AG04449 (cell line): ENCODE measurements at regions not wholly inside any gene's neighbourhood (a gene's known extent, or its start where the extent isn't known, plus 50 kb on each side); places are given as distances from the start of the nearest gene placed in this dataset.

Experiments used
- CTCF ChIA-PET: fragments of 350-600 bp; formaldehyde crosslinking; extraction: SDS; loops from one replicate; lab custom pipeline; 2021; ENCODE audit warnings: antibody characterized with exemption; lab: Yijun Ruan, JAX
- POLR2A ChIA-PET: fragments of 400-600, 350-600 bp; formaldehyde crosslinking; extraction: SDS; loops from one replicate; lab custom pipeline; 2020; ENCODE audit warnings: antibody characterized with exemption, inconsistent platforms; lab: Yijun Ruan, JAX
- DNase-seq: peaks from one replicate; pipeline ENCODE4 v3.0.0-alpha.2; 2010; ENCODE audit warnings: low read depth, low spot score
- H3K4me3 ChIP-seq: 2 replicates; pipeline ENCODE4 v1.5.1; 2011; ENCODE audit warnings: low read depth, mild to moderate bottlenecking, control low read depth, low read length
- TF ChIP-seq, protein P1 (sequence below): IDR thresholded peaks from one replicate; pipeline ENCODE4 v1.5.1; 2011; ENCODE audit warnings: mild to moderate bottlenecking, moderate library complexity, low read length, control low read depth, inconsistent platforms; ENCODE audit not compliant: insufficient read depth; ENCODE audit errors: missing control alignments

DNA sequence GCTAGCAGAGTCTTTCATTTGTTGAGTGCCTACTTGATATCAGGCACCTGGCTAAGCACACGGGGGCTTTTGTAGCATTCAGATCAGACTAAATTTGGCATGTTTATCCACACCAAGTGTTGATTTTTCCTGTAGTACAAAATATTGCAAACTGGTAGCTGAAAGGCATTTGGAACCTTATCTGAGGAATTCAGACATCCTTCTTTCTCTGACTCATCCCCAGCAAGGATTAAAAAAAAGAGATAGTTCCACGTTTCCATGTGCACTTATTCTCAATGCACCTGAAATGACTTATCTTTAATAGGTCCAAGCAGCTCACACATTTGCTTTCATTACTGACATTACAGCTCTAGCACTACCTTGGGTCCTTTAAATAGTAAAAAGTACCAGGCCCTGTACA lies 786.0 kb upstream of the GRM7 start:
- no peak overlapping the region for H3K4me3 ChIP-seq
- TF ChIP-seq, protein P1, sequence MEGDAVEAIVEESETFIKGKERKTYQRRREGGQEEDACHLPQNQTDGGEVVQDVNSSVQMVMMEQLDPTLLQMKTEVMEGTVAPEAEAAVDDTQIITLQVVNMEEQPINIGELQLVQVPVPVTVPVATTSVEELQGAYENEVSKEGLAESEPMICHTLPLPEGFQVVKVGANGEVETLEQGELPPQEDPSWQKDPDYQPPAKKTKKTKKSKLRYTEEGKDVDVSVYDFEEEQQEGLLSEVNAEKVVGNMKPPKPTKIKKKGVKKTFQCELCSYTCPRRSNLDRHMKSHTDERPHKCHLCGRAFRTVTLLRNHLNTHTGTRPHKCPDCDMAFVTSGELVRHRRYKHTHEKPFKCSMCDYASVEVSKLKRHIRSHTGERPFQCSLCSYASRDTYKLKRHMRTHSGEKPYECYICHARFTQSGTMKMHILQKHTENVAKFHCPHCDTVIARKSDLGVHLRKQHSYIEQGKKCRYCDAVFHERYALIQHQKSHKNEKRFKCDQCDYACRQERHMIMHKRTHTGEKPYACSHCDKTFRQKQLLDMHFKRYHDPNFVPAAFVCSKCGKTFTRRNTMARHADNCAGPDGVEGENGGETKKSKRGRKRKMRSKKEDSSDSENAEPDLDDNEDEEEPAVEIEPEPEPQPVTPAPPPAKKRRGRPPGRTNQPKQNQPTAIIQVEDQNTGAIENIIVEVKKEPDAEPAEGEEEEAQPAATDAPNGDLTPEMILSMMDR = no peak
- ChIA-PET CTCF (no interaction called here), POLR2A (no interaction called here)
- DNase-seq = no peak

DNA sequence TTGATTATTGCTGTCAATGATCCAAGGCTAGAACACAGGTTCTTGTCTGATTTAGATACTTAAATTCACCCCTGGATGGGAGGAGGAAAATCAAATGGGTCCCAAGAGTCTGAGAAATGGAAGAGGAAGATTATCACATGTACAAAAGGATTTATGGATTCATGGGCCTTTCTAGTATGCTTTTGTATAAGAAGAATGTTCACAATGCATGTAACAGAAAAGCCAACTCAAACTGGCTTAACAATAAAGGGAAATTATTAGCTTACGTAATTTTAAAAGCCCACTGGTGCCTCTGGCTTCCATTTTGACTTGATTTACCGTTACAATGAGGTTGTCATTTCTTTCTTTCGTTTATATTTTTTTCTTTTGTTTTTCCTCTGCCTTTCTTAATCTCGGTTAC lies 782.5 kb upstream of the GRM7 start:
- TF ChIP-seq, protein P1 = no peak
- no peak overlapping the region for H3K4me3 ChIP-seq
- DNase-seq = no peak
- ChIA-PET CTCF (no interaction called here), POLR2A (no interaction called here)

DNA sequence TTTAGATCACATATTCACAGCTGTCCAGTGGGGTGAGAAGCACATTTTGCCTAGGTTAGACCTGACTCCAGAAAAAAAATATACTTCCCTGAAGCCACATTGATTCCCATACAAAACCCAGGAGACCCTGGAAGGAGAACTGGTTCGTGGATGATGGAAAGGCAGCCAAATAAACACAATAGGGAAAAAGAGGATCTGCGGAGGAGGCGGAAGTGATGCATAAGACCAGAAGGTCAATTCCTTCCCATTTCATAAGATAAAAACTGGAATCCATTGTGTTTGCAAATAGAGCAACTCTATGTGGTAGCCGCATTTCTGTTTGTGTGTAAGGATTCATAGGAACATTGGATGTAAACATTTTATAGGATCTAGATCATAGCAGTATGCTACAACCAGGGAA lies 781.9 kb upstream of the GRM7 start:
- CTCF ChIA-PET = no interaction called here
- H3K4me3 ChIP-seq = no peak overlapping the region
- TF ChIP-seq, protein P1 = no peak
- POLR2A ChIA-PET = no interaction called here
- no peak for DNase-seq

- CTCF ChIA-PET = no interaction called here
- TF ChIP-seq, protein P1 = no peak
Observed at GRCh38 chr3:6079561-6080179, 781.2 kb upstream of the GRM7 start.

DNA sequence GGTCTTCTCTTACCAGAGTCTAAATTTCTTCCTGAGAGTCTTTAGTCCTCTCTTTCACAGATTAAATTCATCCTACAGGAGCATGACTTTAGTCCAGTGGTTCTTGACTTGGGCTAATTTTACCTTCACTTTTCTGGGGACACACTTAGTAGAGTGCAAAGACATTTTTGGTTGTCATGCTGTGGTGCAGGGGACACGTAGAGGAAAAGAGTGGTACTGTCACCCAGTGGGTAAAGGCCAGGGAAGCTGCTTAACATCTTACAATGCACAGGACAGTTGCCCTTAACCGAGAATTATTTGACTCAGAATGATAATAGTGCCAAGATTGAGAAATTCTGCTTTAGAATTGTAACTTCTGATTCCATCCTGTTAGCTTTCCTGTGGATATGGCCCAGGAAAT lies 772.5 kb upstream of the GRM7 start:
- TF ChIP-seq, protein P1 = no peak
- CTCF ChIA-PET = no interaction called here
- no peak for DNase-seq
- H3K4me3 ChIP-seq = no peak overlapping the region
- POLR2A ChIA-PET = no interaction called here

More at GRCh38 chr3:6079561-6080179, 781.2 kb upstream of the GRM7 start:
- POLR2A ChIA-PET = no interaction called here
- H3K4me3 ChIP-seq = no peak overlapping the region
- no peak for DNase-seq

- H3K4me3 ChIP-seq = no peak overlapping the region
- POLR2A ChIA-PET = no interaction called here
- TF ChIP-seq, protein P1 = no peak
- DNase-seq = no peak
- CTCF ChIA-PET = no interaction called here
Observed at GRCh38 chr3:6089780-6090179, 771.1 kb upstream of the GRM7 start.
